Esophagus mucosa (tissue), 1 donor: ENCODE measurements at regions not wholly inside any gene's neighbourhood (a gene's known extent, or its start where the extent isn't known, plus 50 kb on each side); places are given as distances from the start of the nearest gene placed in this dataset.
"Not testable (repeated sequence)": the region's sequence is repeated elsewhere in the genome, so short reads cannot be mapped to it uniquely, and the experiment has no call there.

ENCODE experiments used
- ATAC-seq: fragments of 200-7000 bp; cut with Tn5 transposase; one replicate; pipeline ENCODE4 v1.9.1; 2020
- donor health status: DM: yes; HTN: yes; CAD: no.

DNA sequence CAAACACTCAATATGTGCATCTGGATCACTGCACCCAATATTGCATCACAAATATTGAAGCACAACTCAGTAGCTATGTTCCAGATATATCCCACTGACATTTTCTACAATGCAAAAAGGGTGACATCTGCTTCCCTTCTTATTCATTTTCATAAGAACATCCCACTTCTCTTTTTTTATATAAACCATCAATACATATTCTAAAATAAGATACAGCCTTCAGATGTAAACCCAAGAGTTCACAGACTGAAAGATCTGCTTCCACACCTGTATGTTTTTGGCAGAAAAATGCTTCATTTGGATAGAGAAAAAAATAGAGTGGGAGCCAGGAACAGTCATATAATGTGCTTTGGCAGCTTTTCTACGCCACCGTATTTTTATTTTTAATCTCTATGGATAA is 815.6 kb upstream of the ADGRL3 start:
- no peak for ATAC-seq

DNA sequence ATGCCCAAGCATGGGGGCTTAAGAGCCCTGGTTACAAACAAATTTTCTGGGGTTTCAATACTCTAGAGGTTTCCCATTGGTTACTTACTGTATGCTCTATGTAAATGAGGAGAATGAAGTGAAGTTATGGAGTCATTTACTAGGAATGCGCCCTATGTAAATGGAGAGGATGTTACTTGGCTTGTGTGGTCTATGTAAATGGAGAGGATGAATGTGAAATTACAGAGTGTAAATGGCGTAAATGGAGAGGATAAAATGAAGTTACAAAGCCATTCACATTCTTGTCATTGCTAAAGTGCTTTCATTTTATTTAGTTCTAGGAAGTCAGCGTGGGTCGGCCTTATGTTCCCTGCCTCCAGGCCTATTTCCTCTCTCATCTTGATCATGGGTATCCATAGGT is 810.5 kb upstream of the ADGRL3 start:
- ATAC-seq, result no peak

DNA sequence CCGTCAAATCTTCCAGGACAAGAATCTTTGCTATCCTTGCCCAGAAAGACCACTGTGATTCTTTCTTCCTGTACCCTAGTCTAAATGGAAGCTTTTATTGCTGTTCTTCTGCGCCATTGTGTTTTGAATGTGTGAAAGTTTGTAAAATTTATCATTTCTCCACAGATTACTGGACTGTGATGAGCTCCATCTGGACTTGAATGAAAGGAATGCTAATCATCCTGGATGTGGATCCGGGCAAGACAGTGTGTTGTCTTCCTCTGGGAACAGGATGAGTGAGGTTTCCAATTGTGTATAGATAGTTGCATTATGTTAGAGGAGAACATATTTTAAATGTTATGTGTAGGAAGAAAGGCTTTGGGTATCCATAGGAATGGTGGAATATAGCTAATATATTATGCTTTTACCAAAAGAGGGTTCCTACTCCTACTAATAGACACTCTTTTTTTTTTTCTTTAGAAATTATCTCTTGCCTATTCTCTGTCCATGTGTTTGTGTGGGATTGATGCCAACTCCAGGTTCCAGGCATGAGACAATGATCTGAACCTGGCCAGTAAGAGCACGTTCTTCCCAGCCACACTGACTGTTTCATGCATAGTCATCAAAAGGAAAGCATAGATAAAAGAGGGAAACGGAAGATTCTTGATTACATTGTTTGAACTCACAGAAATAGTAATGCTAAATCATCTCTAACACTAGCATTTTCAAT is 803.6 kb upstream of the ADGRL3 start:
- ATAC-seq, result no peak

DNA sequence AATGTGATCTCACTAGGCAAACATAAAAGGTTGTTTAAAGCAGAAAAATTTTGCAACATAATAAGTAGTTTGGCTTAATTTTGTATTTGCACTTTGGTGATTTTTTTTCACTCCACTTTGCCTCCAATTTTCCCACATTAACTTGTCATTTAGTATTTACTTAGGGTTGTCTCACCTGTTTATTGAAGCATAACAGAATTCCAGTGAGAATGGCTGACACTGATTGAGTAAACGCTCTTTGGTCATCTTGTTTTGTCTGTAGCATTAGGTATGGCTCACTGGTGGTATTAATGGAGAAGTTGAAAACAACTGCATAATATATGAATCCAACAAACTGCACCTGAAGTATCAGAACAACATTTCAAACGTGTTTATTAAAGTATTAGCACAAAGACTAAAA is 799.5 kb upstream of the ADGRL3 start:
- no peak for ATAC-seq

DNA sequence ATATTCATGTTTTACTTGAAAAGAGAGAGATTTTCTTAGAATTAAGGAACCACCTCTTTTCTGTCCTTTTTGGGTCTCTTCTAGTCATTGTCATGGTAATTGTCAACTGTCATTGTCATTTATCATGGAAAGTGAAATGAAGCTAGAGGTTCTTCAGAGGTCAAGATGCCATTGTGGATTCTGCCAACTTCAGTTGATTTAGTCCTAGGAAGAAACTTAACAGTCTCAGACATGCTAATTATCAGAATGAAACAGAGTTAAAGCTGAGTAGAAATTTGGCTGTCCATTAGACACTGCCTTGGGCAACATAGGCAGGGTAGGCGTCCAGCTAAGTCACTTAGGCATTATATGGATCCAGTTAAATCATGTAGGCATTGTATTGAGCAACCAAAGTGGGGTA is 796.1 kb upstream of the ADGRL3 start:
- no peak for ATAC-seq

DNA sequence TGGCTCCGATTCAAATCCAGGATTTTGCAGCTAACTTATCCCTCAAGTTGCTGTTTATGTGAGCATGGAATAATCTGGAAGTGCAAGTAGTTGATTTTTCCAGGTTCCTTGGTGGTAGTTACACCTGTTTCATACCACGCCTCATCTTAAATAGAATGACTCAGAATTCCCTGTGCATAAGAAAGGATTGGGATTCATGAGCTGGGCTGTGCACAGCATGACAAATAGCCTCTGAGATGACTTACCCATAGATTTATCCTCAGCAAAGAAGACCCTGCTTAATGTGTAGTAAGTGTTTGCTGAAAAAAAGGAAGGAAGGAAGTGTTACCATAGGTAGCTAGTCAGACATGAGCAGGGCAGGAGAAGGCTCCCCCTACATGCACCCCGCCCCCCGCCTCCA is 777.7 kb upstream of the ADGRL3 start:
- ATAC-seq, result no peak

DNA sequence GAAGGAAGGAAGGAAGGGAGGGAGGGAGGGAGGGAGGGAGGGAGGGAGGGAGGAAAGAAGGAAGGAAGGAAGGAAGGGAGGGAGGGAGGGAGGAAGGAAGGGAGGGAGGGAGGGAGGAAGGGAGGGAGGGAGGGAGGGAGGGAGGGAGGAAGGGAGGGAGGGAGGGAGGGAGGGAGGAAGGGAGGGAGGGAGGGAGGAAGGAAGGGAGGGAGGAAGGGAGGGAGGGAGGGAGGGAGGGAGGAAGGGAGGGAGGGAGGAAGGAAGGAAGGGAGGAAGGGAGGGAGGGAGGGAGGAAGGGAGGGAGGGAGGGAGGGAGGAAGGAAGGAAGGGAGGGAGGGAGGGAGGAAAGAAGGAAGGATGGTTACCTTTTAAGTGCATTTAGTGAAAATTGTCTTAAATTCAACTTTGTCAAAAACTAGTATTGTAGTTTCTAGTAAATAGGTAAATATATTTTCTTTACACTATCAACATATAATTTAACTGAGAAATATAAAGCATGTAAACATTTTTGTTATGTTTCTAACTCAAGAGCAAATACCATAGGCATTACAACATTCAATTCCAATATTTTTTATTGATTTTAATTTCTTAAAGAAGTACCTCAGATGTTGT is 776.4 kb upstream of the ADGRL3 start:
- ATAC-seq, result not testable (repeated sequence)

DNA sequence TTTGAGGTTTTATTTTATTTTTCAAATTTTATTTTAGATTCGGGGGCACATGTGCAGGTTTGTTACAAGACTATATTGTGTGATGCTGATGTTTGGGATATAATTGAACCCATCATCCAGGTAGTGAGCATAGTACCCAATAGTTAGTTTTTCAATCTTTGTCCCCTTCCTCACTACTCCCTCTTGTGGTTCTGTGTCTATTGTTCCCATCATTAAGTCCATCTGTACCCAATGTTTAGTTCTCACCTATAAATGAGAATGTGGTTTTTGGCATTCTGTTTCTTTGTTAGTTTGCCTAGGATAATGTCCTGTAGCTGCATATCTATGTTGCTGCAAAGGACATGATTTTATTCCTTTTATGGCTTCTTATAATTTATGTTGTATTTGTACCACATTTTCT is 767.2 kb upstream of the ADGRL3 start:
- no peak for ATAC-seq

DNA sequence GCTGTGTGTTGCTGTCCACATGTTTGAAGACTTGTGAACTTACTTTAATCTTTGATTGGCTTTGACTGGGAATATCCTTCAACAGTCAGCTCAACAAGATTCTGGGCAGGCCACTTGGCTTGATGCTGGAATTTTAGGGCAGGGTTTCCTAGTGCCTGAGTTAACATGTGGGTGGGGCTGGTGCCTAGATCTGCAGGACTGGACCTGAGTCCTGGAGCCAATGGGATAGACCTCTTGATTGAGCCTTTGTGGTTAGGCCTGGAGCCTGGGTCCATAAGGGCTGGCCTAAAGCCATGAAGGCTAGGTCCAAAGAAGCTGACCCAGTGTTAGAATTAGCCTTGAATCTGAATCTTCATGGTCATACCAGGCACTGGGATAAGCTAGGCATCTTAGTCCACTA is 757.1 kb upstream of the ADGRL3 start:
- ATAC-seq, result no peak

DNA sequence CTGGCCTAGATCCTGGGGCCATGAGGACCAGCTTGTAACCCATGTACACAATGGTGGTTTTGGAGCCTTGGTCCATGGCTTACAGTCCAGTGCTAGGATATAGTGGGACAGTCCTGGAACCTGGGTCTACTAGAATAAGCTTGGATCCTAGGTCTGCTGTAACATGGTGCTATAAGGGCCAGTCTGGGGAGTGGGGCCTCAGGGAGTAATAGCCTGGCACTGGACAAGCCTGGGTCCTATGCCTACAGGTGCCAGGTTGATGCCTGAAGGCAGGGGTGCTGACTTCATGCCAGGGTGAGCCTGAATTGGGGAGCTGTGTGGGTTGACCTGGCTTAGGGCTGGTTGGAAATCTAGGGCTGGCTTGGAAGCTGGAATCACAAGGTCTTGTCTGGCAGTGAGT is 756.3 kb upstream of the ADGRL3 start:
- no peak for ATAC-seq

DNA sequence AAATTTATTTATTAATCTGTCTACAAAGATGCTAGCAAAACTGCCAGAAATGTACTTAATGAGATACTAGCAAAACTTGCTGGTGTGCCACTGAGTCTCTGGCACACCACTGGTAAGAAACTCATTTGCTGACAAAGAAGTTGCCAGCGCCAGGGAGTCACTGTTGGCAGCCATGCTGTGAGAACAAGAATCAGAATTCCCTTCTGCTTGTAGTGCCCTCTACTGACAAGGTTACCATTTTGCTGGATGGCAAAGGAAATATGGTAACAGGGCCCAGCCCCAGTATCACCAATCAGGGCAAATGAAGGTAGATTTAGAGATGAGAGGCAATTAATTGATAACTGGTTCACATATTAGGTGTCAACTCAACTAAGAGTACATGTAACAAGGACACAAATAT is 750.1 kb upstream of the ADGRL3 start:
- no peak for ATAC-seq

DNA sequence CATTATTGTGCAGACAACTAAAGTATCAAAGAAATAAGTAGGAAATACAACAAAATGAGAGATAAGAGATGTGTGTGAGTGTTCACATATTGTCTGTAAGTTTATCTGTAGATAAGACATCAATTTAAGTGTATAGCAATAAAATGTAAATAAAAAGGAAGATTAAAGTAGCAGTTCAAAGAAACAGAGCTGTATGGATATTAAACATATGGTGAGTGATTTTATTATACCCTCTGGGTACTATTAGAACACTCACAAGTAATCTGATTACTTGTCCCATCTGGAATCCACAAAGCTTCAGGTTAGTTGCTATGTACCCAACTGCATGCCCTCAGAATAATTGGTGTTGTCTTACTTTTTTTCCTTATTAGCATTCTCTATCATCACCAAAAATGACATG is 747.9 kb upstream of the ADGRL3 start:
- no peak for ATAC-seq

DNA sequence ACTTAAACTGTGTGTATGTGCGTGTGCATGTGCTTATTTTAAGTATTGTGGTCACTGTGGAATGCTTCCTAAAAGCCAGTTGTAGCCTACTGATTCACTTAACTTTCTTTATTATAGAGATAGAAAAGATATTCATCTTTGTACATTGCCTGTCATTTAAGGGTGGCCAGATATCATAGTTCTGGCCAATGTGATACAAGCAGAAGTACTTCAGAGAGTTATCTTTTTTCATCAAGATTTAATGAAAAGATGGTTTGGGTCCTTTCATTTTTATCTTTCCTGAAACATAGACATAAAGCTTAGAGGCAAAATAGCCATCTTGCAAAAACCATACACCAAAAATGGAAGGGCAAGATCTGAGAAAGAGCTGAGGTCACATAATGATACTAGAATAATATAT is 744.7 kb upstream of the ADGRL3 start:
- ATAC-seq, result no peak

DNA sequence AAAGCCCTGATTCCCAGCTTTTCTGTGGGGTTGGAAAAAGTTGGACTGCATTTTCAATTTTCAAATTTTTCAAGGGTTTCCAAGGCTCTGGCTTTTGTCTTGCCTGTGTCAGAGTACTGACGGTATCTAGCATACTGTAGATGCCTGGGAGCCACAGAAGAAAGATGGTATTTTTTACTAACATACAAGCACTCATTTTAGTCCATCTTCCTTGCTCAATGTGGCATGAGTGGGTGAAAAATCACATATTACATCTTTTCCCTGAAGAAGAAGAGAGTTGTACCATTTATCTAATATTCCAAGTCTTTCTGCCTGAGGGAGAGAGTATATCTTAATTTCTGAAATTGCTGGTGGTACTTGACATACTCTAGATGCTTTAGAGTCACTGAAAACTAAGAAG is 738.6 kb upstream of the ADGRL3 start:
- no peak for ATAC-seq

DNA sequence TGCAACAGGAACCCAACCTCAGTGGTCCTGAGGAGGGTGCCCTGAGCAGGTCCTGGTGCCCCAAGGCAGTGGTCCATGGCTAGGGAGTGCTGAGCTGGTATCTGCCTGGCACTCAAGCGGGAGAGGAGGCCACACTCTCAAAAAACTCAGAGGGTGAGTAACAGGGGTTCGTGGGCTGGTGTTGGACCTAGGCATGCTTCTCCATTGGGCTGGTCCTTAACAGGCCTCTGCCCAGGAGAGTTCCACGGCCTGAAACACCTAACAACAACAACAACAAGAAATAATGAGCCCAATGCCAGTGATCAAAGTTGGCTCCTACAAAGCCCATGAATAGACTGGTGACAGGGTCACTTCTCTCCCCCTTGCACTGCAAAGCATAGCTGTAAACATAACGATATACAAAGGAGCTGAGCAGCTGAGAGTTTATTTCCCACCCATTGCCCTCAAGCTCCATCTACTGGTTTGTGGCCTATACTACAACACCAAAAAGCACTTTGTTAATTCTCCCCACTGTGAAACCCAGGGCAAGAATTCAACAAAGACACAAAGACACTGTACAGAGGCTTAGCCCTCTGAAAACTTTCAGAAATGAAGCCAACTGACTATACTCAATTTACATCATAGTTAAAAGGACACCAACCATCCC is 736.1 kb upstream of the ADGRL3 start:
- ATAC-seq, result no peak

DNA sequence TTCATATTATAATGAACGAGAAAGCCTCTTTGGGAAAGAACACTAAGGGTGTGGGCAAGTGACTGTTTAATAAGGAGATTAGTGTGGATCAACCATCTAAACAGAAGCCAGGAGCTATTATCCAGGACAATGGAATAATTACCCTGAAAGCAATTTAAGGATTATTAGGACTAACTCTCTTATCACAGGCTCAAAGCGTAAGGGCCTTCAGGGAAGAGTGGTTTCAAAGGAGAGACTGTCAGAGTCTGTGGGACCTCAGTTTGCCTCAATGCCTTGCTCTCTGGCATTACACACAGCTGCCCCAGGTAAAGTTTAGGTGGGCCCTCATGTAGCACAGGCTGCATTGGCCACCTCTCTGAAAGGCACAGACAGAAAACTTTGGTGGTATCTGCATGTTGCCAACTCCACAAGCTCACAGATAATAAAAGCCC is 717.2 kb upstream of the ADGRL3 start:
- ATAC-seq, result peak; percentile 62

DNA sequence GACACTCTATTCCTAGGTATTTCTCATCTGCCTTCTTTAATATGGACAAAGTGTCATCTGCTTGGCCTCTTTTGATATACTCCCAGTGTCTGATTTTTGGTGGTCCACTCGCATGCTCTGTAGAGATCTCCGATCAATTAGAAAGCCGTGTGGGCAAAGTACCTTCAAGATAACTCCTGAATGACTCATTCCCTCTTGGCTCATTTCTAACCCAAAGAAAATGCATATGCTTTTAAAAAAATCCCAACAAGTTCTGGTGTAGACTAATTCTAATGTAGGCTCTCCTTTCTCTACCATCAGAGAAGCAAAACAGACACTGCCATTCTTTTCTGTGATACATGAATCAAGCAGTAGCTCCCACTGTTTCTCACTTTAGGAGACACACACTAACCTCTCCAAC is 714.9 kb upstream of the ADGRL3 start:
- no peak for ATAC-seq

DNA sequence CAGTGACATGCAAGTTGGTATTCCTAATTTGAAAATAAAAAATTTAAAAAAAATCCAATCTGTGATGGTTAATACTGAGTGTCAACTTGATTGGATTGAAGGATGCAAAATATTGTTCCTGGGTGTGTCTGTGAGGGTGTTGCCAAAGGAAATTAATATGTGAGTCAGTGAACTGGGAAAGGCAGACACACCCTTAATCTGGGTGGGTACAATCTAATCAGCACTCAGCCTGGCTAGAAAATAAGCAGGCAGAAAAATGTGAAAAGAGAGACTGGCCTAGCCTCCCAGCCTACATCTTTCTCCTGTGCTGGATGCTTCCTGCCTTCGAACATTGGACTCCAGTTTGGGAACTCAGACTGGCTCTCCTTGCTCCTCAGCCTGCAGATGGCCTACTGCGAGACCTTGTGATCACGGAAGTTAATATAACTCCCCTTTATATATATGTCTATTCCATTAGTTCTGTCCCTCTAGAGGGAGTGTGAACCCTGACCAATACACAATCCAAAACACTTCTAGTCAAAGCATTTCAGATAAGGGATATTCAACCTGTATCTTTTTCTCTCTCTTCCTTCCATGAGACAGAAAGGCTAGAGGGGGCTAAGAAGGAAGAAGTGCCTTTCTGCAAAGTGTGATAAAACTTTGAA is 712.9 kb upstream of the ADGRL3 start:
- ATAC-seq, result not testable (repeated sequence)

DNA sequence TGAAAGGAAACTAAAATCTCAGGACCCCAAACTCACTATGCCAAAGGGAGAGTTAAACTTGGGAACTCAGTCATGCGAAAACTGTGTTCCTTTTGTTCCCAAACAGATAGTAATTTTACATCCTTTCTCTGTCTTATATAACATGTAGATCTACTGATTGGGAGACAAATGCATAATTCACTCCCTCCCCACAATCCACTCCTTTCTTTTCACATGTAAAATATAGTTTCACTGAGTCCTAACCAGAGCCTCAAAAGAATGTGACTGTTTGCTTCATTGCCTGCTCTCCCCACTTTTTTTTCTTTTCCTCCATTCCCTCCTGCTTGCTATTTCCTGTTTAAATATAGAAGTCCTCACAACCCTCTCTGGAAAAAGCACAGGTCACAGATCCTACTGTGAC is 699.3 kb upstream of the ADGRL3 start:
- no peak for ATAC-seq

DNA sequence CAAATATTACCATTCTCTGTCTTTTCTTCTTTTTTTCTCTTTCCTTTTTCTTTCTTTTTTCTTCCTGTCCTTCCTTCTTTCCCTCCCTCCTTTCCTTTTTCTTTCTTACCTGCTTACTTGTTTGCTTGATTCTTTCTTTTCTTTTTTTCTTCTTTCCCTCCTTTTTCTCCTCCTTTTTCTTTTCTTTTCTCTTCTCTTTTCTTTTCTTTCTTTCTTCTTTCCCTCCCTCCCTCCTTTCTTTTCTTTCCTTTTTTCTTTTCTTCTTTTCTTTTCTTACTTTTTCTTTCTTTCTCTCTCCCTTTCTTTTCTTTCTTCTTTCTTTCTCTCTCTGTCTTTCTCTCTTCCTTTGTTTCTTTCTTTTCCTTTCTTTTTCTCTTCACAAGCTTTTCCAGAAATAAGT is 697.4 kb upstream of the ADGRL3 start:
- no peak for ATAC-seq

DNA sequence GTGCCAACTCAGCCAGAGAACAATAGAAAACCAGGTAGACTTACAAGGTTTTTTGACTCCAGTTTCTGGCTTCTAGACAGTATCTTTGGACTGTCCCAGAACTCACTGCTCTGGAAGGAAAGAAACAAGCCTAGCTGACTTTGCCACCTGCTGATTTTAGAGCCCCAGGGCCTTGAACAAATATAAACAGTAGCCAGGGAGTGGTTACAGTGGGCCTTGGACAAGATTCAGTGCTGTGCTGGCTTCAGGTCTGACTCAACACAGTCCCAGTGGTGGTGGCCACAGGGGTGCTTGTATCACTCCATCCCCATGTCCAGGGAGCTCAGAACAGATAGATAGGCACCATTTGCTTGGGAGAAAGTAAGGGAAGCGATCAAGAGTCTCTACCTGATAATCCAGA is 694.1 kb upstream of the ADGRL3 start:
- ATAC-seq, result no peak

DNA sequence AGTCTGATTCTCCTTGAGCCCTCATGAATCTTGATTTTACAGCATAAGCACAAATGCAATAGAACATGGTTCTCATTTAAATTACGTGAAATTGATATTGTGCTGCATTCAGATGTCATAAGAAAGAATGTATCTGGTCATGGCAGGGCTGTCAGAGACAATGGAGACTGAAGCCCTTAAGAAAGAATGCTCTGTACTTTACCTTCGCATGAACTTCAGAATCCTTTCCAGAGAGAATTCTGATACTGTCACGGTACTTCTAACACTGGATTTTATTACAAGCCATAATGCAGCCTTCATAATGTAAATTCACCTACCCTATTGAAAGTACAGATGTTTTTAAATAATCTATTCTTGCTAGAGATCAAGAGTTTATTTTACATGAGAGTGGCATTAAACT is 677.9 kb upstream of the ADGRL3 start:
- no peak for ATAC-seq

DNA sequence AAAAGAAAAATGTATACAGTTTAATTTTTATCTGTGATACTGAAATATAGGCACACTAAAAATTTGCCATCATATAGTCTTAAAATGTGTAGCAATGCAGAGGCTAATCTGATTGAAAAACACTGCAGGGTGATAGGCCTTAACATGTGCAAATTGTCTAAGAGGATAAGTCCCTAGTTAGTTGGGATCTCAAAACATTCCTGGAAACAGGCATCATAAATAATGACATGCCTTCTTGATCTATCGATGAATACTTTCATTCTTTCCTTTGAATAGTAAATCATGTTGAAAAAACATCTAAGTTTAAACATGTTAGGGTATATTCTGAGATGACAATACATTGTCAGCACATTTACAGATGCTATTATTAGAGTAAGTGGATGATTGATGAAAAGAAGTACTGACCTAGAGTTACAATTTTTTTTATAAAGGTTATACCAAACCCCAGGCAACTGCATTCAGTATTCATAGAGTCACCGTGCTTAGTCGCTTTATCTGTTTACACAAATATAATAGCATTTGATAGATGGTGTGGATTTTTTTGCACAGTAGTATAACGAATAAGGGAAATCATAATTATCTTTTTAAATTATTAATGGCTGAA is 668.2 kb upstream of the ADGRL3 start:
- ATAC-seq, result no peak
